Mucosa of descending colon (tissue), 3 donors: ENCODE measurements at regions not wholly inside any gene's neighbourhood (a gene's known extent, or its start where the extent isn't known, plus 50 kb on each side); places are given as distances from the start of the nearest gene placed in this dataset.

Experiments used
- ATAC-seq: fragments of 200-7000 bp; cut with Tn5 transposase; one replicate; pipeline ENCODE4 v1.9.1; 2020; ENCODE audit warnings: mild to moderate bottlenecking, moderate library complexity
- DNase-seq, 3 donors: peaks; one replicate each; pipeline ENCODE4 v3.0.0-alpha.2; 2020
- H3K36me3 ChIP-seq: fragments of 200-600 bp; one replicate; pipeline ENCODE4 v1.8.0; 2021; ENCODE audit warnings: low read depth, mild to moderate bottlenecking
- H3K4me1 ChIP-seq: fragments of 200-600 bp; one replicate; pipeline ENCODE4 v1.8.0; 2021; ENCODE audit warnings: low read depth, mild to moderate bottlenecking
- H3K4me3 ChIP-seq: fragments of 200-600 bp; one replicate; pipeline ENCODE4 v1.8.0; 2021; ENCODE audit warnings: mild to moderate bottlenecking
- H3K9me3 ChIP-seq: fragments of 200-600 bp; one replicate; pipeline ENCODE4 v1.8.0; 2021; ENCODE audit warnings: mild to moderate bottlenecking
- intact Hi-C, 2 donors: fragments of 100-400 bp; cut with DNase I in 1 of 2; cut with micrococcal nuclease in 1 of 2; formaldehyde crosslinking; loops; one replicate each; pipeline versions ENCODE4 v1.11.0 to v1.11.1; 2022; cut with DNase I, micrococcal nuclease
- TF ChIP-seq, protein P1 (sequence below): fragments of 200-600 bp; IDR thresholded peaks from one replicate; pipeline ENCODE4 v1.8.0; 2022; ENCODE audit warnings: antibody characterized with exemption, mild to moderate bottlenecking
- donor health status: DM: no; HTN: no; CAD: no; lungs with moderate emphysema.
- donor health status: DM: no; HTN: no; CAD: no.
- donor health status: DM: no; HTN: yes; CAD: no.

- no peak overlapping the region for H3K4me3 ChIP-seq
- no peaks in the 10 kb centered on the region for H3K9me3 ChIP-seq
- no peak for DNase-seq
- no peak for ATAC-seq
- intact Hi-C loops = no loop called here
- H3K36me3 ChIP-seq = no peaks in the 10 kb centered on the region
- no peaks in the 10 kb centered on the region for H3K4me1 ChIP-seq
- TF ChIP-seq, protein P1, sequence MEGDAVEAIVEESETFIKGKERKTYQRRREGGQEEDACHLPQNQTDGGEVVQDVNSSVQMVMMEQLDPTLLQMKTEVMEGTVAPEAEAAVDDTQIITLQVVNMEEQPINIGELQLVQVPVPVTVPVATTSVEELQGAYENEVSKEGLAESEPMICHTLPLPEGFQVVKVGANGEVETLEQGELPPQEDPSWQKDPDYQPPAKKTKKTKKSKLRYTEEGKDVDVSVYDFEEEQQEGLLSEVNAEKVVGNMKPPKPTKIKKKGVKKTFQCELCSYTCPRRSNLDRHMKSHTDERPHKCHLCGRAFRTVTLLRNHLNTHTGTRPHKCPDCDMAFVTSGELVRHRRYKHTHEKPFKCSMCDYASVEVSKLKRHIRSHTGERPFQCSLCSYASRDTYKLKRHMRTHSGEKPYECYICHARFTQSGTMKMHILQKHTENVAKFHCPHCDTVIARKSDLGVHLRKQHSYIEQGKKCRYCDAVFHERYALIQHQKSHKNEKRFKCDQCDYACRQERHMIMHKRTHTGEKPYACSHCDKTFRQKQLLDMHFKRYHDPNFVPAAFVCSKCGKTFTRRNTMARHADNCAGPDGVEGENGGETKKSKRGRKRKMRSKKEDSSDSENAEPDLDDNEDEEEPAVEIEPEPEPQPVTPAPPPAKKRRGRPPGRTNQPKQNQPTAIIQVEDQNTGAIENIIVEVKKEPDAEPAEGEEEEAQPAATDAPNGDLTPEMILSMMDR = no peak
These were observed 436.4 kb downstream of the BCOR start for GRCh38 chrX:39661116-39661907.

- DNase-seq = no peak
- Histone ChIP-seq H3K4me1 (no peaks in the 10 kb centered on the region), H3K9me3 (no peaks in the 10 kb centered on the region), H3K36me3 (no peaks in the 10 kb centered on the region), H3K4me3 (no peak overlapping the region)
- TF ChIP-seq, protein P1 = no peak
- intact Hi-C loops = no loop called here
- ATAC-seq = no peak
These were observed 431.8 kb downstream of the BCOR start for GRCh38 chrX:39665830-39666518.

DNA sequence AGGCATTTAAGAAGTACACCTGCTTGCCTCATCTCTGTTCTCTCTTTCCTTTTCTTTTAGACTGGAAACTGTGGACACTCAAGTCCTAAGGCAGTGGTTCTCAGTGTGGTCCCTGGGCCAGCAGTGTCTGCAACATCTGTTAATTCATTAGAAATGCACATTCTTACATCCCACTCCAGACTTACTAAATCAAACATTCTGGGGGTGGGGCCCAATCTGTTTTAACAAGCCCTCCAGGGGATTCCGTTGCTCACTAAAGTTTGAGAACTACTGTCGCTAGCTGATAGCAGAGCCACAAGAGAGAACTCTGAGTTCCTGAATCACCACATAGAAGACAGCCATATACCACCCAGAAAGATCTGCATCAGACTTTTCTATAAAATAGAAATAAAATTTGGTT, 430.6 kb downstream of the BCOR start:
- Histone ChIP-seq H3K36me3 (no peaks in the 10 kb centered on the region), H3K4me3 (no peak overlapping the region), H3K4me1 (no peaks in the 10 kb centered on the region), H3K9me3 (no peaks in the 10 kb centered on the region)
- no peak for DNase-seq
- no peak for ATAC-seq
- intact Hi-C loops = no loop called here
- TF ChIP-seq, protein P1 = no peak

DNA sequence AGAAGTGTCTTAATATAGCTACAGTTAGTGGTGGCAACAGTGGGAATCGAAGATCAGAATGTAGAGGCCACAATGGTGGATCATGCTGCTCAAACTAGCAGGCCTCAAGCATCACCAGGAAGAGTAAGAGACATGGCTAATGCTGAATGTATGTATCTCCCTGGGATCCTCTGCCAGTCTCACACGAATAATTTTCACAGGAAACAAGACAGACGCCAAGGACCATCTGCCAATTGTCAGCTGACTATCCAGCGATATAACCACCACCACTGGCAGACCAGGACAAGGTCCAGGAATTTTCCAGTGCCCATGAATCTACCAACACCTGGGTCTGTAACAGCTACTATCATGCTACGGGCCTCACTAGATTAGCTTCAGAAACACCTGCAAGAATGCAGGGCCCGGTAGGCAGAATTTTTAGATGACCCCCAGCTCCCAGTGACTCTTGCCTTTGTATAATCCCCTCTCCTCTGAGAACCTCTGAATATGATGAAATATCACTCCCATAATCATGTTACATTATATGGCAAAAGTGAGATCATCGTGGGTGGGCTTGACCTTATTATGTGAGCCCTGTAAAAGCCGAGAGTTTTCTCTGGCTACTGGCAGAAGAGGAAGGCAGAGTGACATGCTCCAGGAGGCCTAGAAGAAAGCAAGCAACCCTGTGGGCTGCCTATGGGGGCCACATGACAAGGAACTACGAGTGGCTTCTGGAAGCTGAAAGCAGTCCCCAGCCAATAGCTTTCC, 429.8 kb downstream of the BCOR start:
- H3K4me3 ChIP-seq = no peak overlapping the region
- H3K9me3 ChIP-seq = no peaks in the 10 kb centered on the region
- intact Hi-C loops = no loop called here
- ATAC-seq (no peak), DNase-seq (no peak)
- H3K4me1 ChIP-seq = no peaks in the 10 kb centered on the region
- H3K36me3 ChIP-seq = no peaks in the 10 kb centered on the region
- TF ChIP-seq, protein P1 = no peak

GRCh38 chrX:39669668-39670067, 428.1 kb downstream of the BCOR start:
- no peaks in the 10 kb centered on the region for H3K4me1 ChIP-seq
- H3K36me3 ChIP-seq = no peaks in the 10 kb centered on the region
- no peaks in the 10 kb centered on the region for H3K9me3 ChIP-seq
- intact Hi-C loops = no loop called here
- TF ChIP-seq, protein P1 = no peak
- ATAC-seq (no peak), DNase-seq (no peak)
- no peak overlapping the region for H3K4me3 ChIP-seq
